Right atrium auricular region (tissue), 2 donors: ENCODE measurements at regions not wholly inside any gene's neighbourhood (a gene's known extent, or its start where the extent isn't known, plus 50 kb on each side); places are given as distances from the start of the nearest gene placed in this dataset.

Source experiments
- DNase-seq: peaks from one replicate; pipeline ENCODE4 v3.0.0-alpha.2; 2019; ENCODE audit warnings: low spot score
- H3K27ac ChIP-seq, 2 donors: fragments of 200-600 bp; sonication (generic); 1 replicate in 1 of 2; 2 replicates in 1 of 2; pipeline ENCODE4 v1.5.1; 2016 to 2019
- H3K27me3 ChIP-seq, 2 donors: fragments of 200-600 bp; sonication (generic); one replicate each; pipeline versions ENCODE4 v1.5.1 to v1.6.0; 2017 to 2019
- H3K36me3 ChIP-seq: fragments of 200-600 bp; sonication (generic); one replicate; pipeline ENCODE4 v1.5.1; 2016
- H3K4me1 ChIP-seq, 2 donors: fragments of 200-600 bp; sonication (generic); one replicate each; pipeline versions ENCODE4 v1.5.1 to v1.6.0; 2017 to 2019
- H3K4me3 ChIP-seq, 2 donors: fragments of 200-600 bp; sonication (generic); 1 replicate in 1 of 2; 2 replicates in 1 of 2; pipeline ENCODE4 v1.5.1; 2017 to 2019; ENCODE audit warnings: mild to moderate bottlenecking in 1 of 2, moderate library complexity in 1 of 2
- H3K9me3 ChIP-seq, 2 donors: fragments of 200-600 bp; sonication (generic); one replicate each; pipeline ENCODE4 v1.5.1; 2019
- CTCF ChIP-seq, 2 donors: fragments of 200-600 bp; sonication (generic); IDR thresholded peaks; one replicate each; pipeline ENCODE4 v1.5.1; 2019; ENCODE audit warnings: antibody characterized with exemption in 2 of 2

GRCh38 chr2:41828052-41828643 lies 219.7 kb upstream of the PKDCC start:
- Histone ChIP-seq H3K27me3 (no peaks in the 10 kb centered on the region), H3K27ac (no peak overlapping the region), H3K36me3 (no peaks in the 10 kb centered on the region), H3K9me3 (no peaks in the 10 kb centered on the region), H3K4me3 (no peak overlapping the region), H3K4me1 (no peaks in the 10 kb centered on the region)
- no peak for DNase-seq
- no peak for TF ChIP-seq CTCF (IDR thresholded peaks at IDR 0.05)

GRCh38 chr2:41829052-41829451 lies 218.8 kb upstream of the PKDCC start:
- no peak for TF ChIP-seq CTCF (IDR thresholded peaks at IDR 0.05)
- no peaks in the 10 kb centered on the region for H3K27me3 ChIP-seq
- no peak overlapping the region for H3K27ac ChIP-seq
- DNase-seq, result no peak
- no peaks in the 10 kb centered on the region for H3K4me1 ChIP-seq
- no peak overlapping the region for H3K4me3 ChIP-seq
- H3K36me3 ChIP-seq, result no peaks in the 10 kb centered on the region
- H3K9me3 ChIP-seq, result no peaks in the 10 kb centered on the region

- no peak for DNase-seq
- Histone ChIP-seq H3K27ac (no peak overlapping the region), H3K4me1 (no peaks in the 10 kb centered on the region), H3K27me3 (no peaks in the 10 kb centered on the region), H3K9me3 (no peaks in the 10 kb centered on the region), H3K36me3 (no peaks in the 10 kb centered on the region), H3K4me3 (no peak overlapping the region)
- TF ChIP-seq CTCF (IDR thresholded peaks at IDR 0.05), result no peak
These were observed 217.2 kb upstream of the PKDCC start for GRCh38 chr2:41830600-41830999.

- no peaks in the 10 kb centered on the region for H3K4me1 ChIP-seq
- no peaks in the 10 kb centered on the region for H3K27me3 ChIP-seq
- H3K36me3 ChIP-seq, result no peaks in the 10 kb centered on the region
- H3K27ac ChIP-seq, result no peak overlapping the region
- H3K9me3 ChIP-seq, result no peaks in the 10 kb centered on the region
- TF ChIP-seq CTCF (IDR thresholded peaks at IDR 0.05), result no peak
- no peak overlapping the region for H3K4me3 ChIP-seq
- DNase-seq, result no peak
These were observed 215.6 kb upstream of the PKDCC start for GRCh38 chr2:41832218-41832617.

GRCh38 chr2:41835401-41835800 lies 212.4 kb upstream of the PKDCC start:
- Histone ChIP-seq H3K4me3 (no peak overlapping the region), H3K36me3 (no peaks in the 10 kb centered on the region), H3K4me1 (peaks cover 0 to 2% of the 10 kb centered on the region in 2 donors)

More at GRCh38 chr2:41835401-41835800, 212.4 kb upstream of the PKDCC start:
- H3K27me3 ChIP-seq, result no peaks in the 10 kb centered on the region
- H3K27ac ChIP-seq, result no peak overlapping the region
- H3K9me3 ChIP-seq, result no peaks in the 10 kb centered on the region
- no peak for TF ChIP-seq CTCF (IDR thresholded peaks at IDR 0.05)
- no peak for DNase-seq
